Neuronal stem cell (in vitro differentiated cells): ENCODE measurements at regions not wholly inside any gene's neighbourhood (a gene's known extent, or its start where the extent isn't known, plus 50 kb on each side); places are given as distances from the start of the nearest gene placed in this dataset.

Source experiments
- DNase-seq: peaks from one replicate; pipeline ENCODE4 v3.0.0-alpha.2; 2013; ENCODE audit warnings: low spot score
- H2AFZ ChIP-seq: one replicate; pipeline ENCODE4 v1.6.1; 2013; ENCODE audit warnings: mild to moderate bottlenecking, low read length, inconsistent platforms
- H2AK5ac ChIP-seq: 2 replicates; pipeline ENCODE4 v1.6.1; 2013; ENCODE audit warnings: low read depth, mild to moderate bottlenecking, inconsistent platforms, low read length, moderate library complexity, mixed read lengths
- H2BK120ac ChIP-seq: 2 replicates; pipeline ENCODE4 v1.6.1; 2013; ENCODE audit warnings: low read depth, mild to moderate bottlenecking, inconsistent platforms, low read length, moderate library complexity, mixed read lengths
- H2BK12ac ChIP-seq: one replicate; pipeline ENCODE4 v1.6.1; 2013; ENCODE audit warnings: low read length, inconsistent platforms
- H2BK15ac ChIP-seq: 2 replicates; pipeline ENCODE4 v1.6.1; 2013; ENCODE audit warnings: mild to moderate bottlenecking, low read length, inconsistent platforms, mixed read lengths
- H2BK5ac ChIP-seq: one replicate; pipeline ENCODE4 v1.6.1; 2013; ENCODE audit warnings: inconsistent platforms, mild to moderate bottlenecking, low read length, moderate library complexity
- H3K14ac ChIP-seq: one replicate; pipeline ENCODE4 v1.6.1; 2013; ENCODE audit warnings: low read length, inconsistent platforms
- H3K18ac ChIP-seq: 2 replicates; pipeline ENCODE4 v1.6.1; 2013; ENCODE audit warnings: low read length, inconsistent platforms
- H3K23ac ChIP-seq: 2 replicates; pipeline ENCODE4 v1.6.1; 2013; ENCODE audit warnings: low read depth, mild to moderate bottlenecking, mixed read lengths, low read length, inconsistent platforms; ENCODE audit not compliant: poor library complexity
- H3K27ac ChIP-seq: replicated peaks from 3 replicates; pipeline ENCODE4 v1.5.1; 2013; ENCODE audit warnings: low read length, inconsistent platforms
- H3K27me3 ChIP-seq, 3 experiments: 2 replicates each; pipeline ENCODE4 v1.6.1; 2013; ENCODE audit warnings: low read length in 3 of 3, mild to moderate bottlenecking in 2 of 3, inconsistent platforms in 1 of 3, low read depth in 1 of 3, mixed read lengths in 1 of 3, moderate library complexity in 1 of 3; ENCODE audit not compliant: control insufficient read depth in 3 of 3, insufficient read depth in 3 of 3
- H3K36me3 ChIP-seq, 2 donors: replicated peaks in 1 of 2; 2 replicates each; pipeline ENCODE4 v1.6.1; 2013; ENCODE audit warnings: low read length in 2 of 2; ENCODE audit not compliant: control insufficient read depth in 2 of 2, insufficient read depth in 2 of 2
- H3K4ac ChIP-seq: 2 replicates; pipeline ENCODE4 v1.6.1; 2013; ENCODE audit warnings: inconsistent platforms, mild to moderate bottlenecking, low read length, moderate library complexity
- H3K4me1 ChIP-seq, 2 donors: 1 replicate in 1 of 2; 2 replicates in 1 of 2; pipeline ENCODE4 v1.6.1; 2013; ENCODE audit warnings: low read length in 2 of 2, low read depth in 1 of 2; ENCODE audit not compliant: control insufficient read depth in 2 of 2, insufficient read depth in 1 of 2
- H3K4me2 ChIP-seq: one replicate; pipeline ENCODE4 v1.6.1; 2013; ENCODE audit warnings: mild to moderate bottlenecking, low read length, inconsistent platforms; ENCODE audit not compliant: insufficient read depth, poor library complexity, severe bottlenecking
- H3K4me3 ChIP-seq, 2 donors: 2 replicates each; pipeline ENCODE4 v1.5.1; 2013; ENCODE audit warnings: low read length in 2 of 2, mild to moderate bottlenecking in 2 of 2, inconsistent platforms in 1 of 2, moderate library complexity in 1 of 2
- H3K79me1 ChIP-seq: one replicate; pipeline ENCODE4 v1.6.1; 2013; ENCODE audit warnings: low read depth, mild to moderate bottlenecking, inconsistent platforms, low read length, moderate library complexity
- H3K9ac ChIP-seq: one replicate; pipeline ENCODE4 v1.6.1; 2013; ENCODE audit warnings: mild to moderate bottlenecking, low read depth, low read length, inconsistent platforms; ENCODE audit not compliant: poor library complexity
- H3K9me3 ChIP-seq, 2 donors: replicated peaks in 1 of 2; 2 replicates each; pipeline versions ENCODE3 to v1.6.1; 2013; ENCODE audit warnings: low read length in 2 of 2, mild to moderate bottlenecking in 2 of 2, inconsistent platforms in 1 of 2, low read depth in 1 of 2, mixed read lengths in 1 of 2, moderate library complexity in 1 of 2; ENCODE audit not compliant: control insufficient read depth in 2 of 2, insufficient read depth in 1 of 2
- H4K8ac ChIP-seq: one replicate; pipeline ENCODE4 v1.6.1; 2013; ENCODE audit warnings: low read depth, mild to moderate bottlenecking, inconsistent platforms, low read length, moderate library complexity
- H4K91ac ChIP-seq: one replicate; pipeline ENCODE4 v1.6.1; 2013; ENCODE audit warnings: low read length, low read depth, mild to moderate bottlenecking, inconsistent platforms; ENCODE audit not compliant: poor library complexity
- WGBS, 2 donors: extraction: QIAGEN DNeasy Blood & Tissue Kit; methylation state at CpG; one replicate each; pipeline ENCODE4 v1.1.7; 2013; ENCODE audit warnings: missing lambda C conversion rate in 2 of 2, mixed read lengths in 1 of 2; ENCODE audit not compliant: insufficient read length in 2 of 2, insufficient replicate concordance in 1 of 2; ENCODE audit errors: extremely low coverage in 2 of 2; 5-methylcytosine and 5-hydroxymethylcytosine counted together

DNA sequence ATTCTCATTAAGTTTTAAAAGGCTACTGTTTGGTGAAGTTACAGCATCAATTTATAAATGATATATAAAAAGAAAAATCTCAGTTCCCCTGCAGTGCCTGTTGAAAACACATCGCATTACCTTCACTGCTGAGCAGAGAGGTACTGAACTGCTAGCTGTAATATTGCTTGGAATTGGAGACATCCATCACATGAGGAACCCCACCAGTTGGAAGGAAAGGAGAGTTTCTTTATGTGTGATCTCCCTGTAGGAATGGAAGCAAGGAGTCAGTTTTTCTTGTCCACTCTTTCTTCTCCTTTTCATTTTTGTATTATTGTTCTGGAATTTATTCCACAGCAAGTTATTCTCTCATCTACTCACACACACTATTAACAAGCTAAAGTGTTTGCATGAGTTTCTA lies 1586.0 kb upstream of the PRR20A start:
- Histone ChIP-seq H3K79me1 (no peaks in the 10 kb centered on the region), H3K4me1 (no peaks in the 10 kb centered on the region), H3K36me3 (no peaks in the 10 kb centered on the region), H3K27me3 (no peaks in the 10 kb centered on the region), H4K91ac (no peak overlapping the region), H3K4me2 (no peak overlapping the region), H3K4me3 (no peak overlapping the region), H3K18ac (no peak overlapping the region), H3K27ac (no peak overlapping the region), H2AFZ (no peak overlapping the region), H3K9me3 (peaks cover 9 to 16% of the 10 kb centered on the region in 2 donors), H2BK12ac (no peak overlapping the region), H2BK5ac (no peak overlapping the region), H2AK5ac (no peak overlapping the region), H2BK120ac (no peak overlapping the region), H4K8ac (no peak overlapping the region), H2BK15ac (no peak overlapping the region), H3K23ac (no peak overlapping the region), H3K4ac (no peak overlapping the region), H3K14ac (no peak overlapping the region), H3K9ac (no peak overlapping the region)
- no CpG with 5 or more reads among the region's 1 CpG for WGBS, 2 donors
- DNase-seq = no peak

DNA sequence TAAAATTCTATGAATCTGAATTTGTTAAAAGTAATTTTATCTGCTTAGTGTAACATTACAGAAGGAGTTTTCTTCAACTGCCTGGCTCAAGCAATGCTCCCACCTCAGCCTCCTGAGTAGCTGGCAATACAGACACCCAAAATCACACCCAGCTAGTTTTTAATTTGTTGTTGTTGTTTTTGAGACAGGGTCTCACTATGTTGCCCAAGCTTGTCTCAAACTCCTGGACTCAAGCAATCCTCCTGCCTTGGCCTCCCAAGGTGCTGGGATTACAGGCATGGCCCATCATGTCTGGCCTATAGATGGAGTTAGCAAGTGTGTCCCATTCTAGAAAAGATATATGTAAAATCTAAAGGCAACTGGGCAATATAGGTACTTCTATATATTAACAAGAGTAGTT lies 1580.4 kb upstream of the PRR20A start:
- H2BK120ac ChIP-seq = no peak overlapping the region
- no peak overlapping the region for H3K4me3 ChIP-seq
- H3K4ac ChIP-seq = no peak overlapping the region
- H3K23ac ChIP-seq = no peak overlapping the region
- H3K36me3 ChIP-seq = no peaks in the 10 kb centered on the region
- no peak for DNase-seq
- no peak overlapping the region for H3K14ac ChIP-seq
- H2AK5ac ChIP-seq = no peak overlapping the region
- no peak overlapping the region for H3K9ac ChIP-seq
- H3K18ac ChIP-seq = no peak overlapping the region
- H3K79me1 ChIP-seq = no peaks in the 10 kb centered on the region
- no peak overlapping the region for H2AFZ ChIP-seq
- no peak overlapping the region for H3K4me2 ChIP-seq
- H3K4me1 ChIP-seq = peaks cover 3 to 6% of the 10 kb centered on the region in 2 donors
- H4K8ac ChIP-seq = no peak overlapping the region
- H2BK12ac ChIP-seq = no peak overlapping the region
- H3K27me3 ChIP-seq = no peaks in the 10 kb centered on the region
- H3K9me3 ChIP-seq = no peaks in the 10 kb centered on the region
- no peak overlapping the region for H4K91ac ChIP-seq
- H2BK5ac ChIP-seq = no peak overlapping the region
- H2BK15ac ChIP-seq = no peak overlapping the region
- H3K27ac ChIP-seq = no peak overlapping the region

DNA sequence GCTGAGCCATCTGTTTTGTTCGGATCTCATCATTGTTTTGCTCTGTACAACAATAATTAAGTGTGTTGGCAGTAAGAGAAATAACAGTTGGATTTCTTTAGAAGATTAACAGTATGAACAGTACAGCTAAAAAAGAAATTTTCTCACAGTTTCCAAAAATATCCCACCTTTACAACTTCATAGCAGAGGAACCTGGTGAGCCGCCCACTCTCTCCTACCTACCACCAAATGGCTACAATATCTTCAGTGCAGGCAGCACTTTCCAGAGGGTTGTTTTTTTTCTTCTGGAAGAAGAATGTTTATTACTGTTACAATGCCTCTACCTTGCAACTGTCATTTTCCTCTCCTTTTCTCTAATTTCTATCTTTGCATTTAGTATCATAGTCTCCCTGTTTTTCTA lies 1577.5 kb upstream of the PRR20A start:
- H3K23ac ChIP-seq = no peak overlapping the region
- H2AK5ac ChIP-seq = no peak overlapping the region
- H3K27me3 ChIP-seq = no peaks in the 10 kb centered on the region
- H2BK120ac ChIP-seq = no peak overlapping the region
- no peak overlapping the region for H2BK15ac ChIP-seq
- H3K4me1 ChIP-seq = peaks cover 3 to 6% of the 10 kb centered on the region in 2 donors
- no peak overlapping the region for H2BK12ac ChIP-seq
- no peak overlapping the region for H3K4me2 ChIP-seq
- H3K4me3 ChIP-seq = no peak overlapping the region
- no peak overlapping the region for H3K27ac ChIP-seq
- WGBS, 2 donors = no CpG with 5 or more reads among the region's 2 CpGs
- H3K4ac ChIP-seq = no peak overlapping the region
- no peak for DNase-seq
- H4K91ac ChIP-seq = no peak overlapping the region
- H2BK5ac ChIP-seq = no peak overlapping the region
- H3K79me1 ChIP-seq = no peaks in the 10 kb centered on the region
- H4K8ac ChIP-seq = no peak overlapping the region
- no peak overlapping the region for H3K14ac ChIP-seq
- H3K9me3 ChIP-seq = peaks cover 0 to 5% of the 10 kb centered on the region in 2 donors
- H3K36me3 ChIP-seq = no peaks in the 10 kb centered on the region
- no peak overlapping the region for H2AFZ ChIP-seq
- H3K9ac ChIP-seq = no peak overlapping the region
- no peak overlapping the region for H3K18ac ChIP-seq

DNA sequence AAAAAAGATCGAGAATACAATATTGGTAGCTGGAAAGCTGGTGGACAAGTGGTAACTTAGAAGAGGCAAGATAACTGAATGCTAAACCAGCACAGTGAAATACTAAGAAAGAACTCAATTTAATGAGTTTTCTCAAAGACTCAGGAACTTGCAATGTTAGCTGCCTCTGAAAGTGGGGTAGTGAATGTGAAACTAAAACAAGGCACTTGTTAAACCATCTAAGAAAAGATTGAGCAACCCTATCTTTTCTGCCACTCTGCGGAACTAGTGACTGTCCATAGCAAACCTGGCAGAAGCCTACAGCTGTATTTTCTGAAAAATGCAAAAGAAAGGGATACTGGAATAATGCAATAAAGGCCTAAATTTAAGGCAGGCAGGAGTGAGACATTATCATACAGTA lies 1574.4 kb upstream of the PRR20A start:
- WGBS, 2 donors = no CpG with 5 or more reads among the region's 2 CpGs
- H2BK15ac ChIP-seq = no peak overlapping the region
- H2AFZ ChIP-seq = no peak overlapping the region
- peaks cover 0 to 5% of the 10 kb centered on the region in 2 donors for H3K9me3 ChIP-seq
- H3K4ac ChIP-seq = no peak overlapping the region
- H3K27ac ChIP-seq = no peak overlapping the region
- H3K27me3 ChIP-seq = no peaks in the 10 kb centered on the region
- H2BK120ac ChIP-seq = no peak overlapping the region
- H3K4me1 ChIP-seq = peaks cover 3 to 6% of the 10 kb centered on the region in 2 donors
- no peak overlapping the region for H3K9ac ChIP-seq
- H3K36me3 ChIP-seq = no peaks in the 10 kb centered on the region
- no peak overlapping the region for H3K14ac ChIP-seq
- no peak overlapping the region for H2BK5ac ChIP-seq
- no peak overlapping the region for H2BK12ac ChIP-seq
- no peak overlapping the region for H3K18ac ChIP-seq
- no peak overlapping the region for H3K23ac ChIP-seq
- no peak overlapping the region for H4K8ac ChIP-seq
- DNase-seq = no peak
- no peak overlapping the region for H4K91ac ChIP-seq
- no peak overlapping the region for H3K4me2 ChIP-seq
- H3K4me3 ChIP-seq = no peak overlapping the region
- no peak overlapping the region for H2AK5ac ChIP-seq
- H3K79me1 ChIP-seq = no peaks in the 10 kb centered on the region
